SK-N-SH (cell line): ENCODE measurements at regions not wholly inside any gene's neighbourhood (a gene's known extent, or its start where the extent isn't known, plus 50 kb on each side); places are given as distances from the start of the nearest gene placed in this dataset.

Source experiments
- CTCF ChIA-PET: fragments of 300-600, 350-600 bp; formaldehyde crosslinking; extraction: SDS; loops from one replicate; lab custom pipeline; 2021; lab: Yijun Ruan, JAX
- POLR2A ChIA-PET: fragments of 350-600 bp; sonication (Branson Sonifier 250); formaldehyde crosslinking; extraction: SDS; loops from one replicate; lab custom pipeline; 2020; ENCODE audit warnings: antibody characterized with exemption, inconsistent platforms; lab: Yijun Ruan, JAX
- DNase-seq: peaks from one replicate; pipeline ENCODE4 v3.0.0; 2012
- H2AFZ ChIP-seq: fragments of 200-600 bp; sonication (generic); 2 replicates; pipeline ENCODE4 v1.8.1; 2016; ENCODE audit warnings: antibody characterized with exemption, mild to moderate bottlenecking, low read depth
- H3F3A ChIP-seq: fragments of 200-600 bp; sonication (generic); replicated peaks from 2 replicates; pipeline ENCODE3; 2016; ENCODE audit warnings: antibody characterized with exemption, mild to moderate bottlenecking; ENCODE audit not compliant: insufficient read depth
- H3K27ac ChIP-seq, 2 experiments: fragments of 200-500 bp in 1 of 2; fragments of 200-600 bp in 1 of 2; sonication (Bioruptor generic) in 1 of 2; sonication (generic), shearing (Covaris generic) in 1 of 2; 2 replicates each; pipeline versions ENCODE4 v1.5.1 to v1.6.1; 2014 to 2016; ENCODE audit warnings: low read depth in 2 of 2, inconsistent platforms in 1 of 2, low read length in 1 of 2, mild to moderate bottlenecking in 1 of 2, mixed read lengths in 1 of 2
- H3K27me3 ChIP-seq: fragments of 200-600 bp; sonication (generic), shearing (Covaris generic); 2 replicates; pipeline ENCODE4 v1.6.1; 2016; ENCODE audit warnings: mixed run types; ENCODE audit not compliant: insufficient read depth
- H3K36me3 ChIP-seq, 2 experiments: fragments of 200-500 bp in 1 of 2; fragments of 200-600 bp in 1 of 2; sonication (Bioruptor generic) in 1 of 2; sonication (generic) in 1 of 2; replicated peaks in 1 of 2; 2 replicates each; pipeline versions ENCODE3 to v1.5.1; 2014 to 2016; ENCODE audit warnings: low read length in 1 of 2, mild to moderate bottlenecking in 1 of 2; ENCODE audit not compliant: insufficient read depth in 2 of 2, control insufficient read depth in 1 of 2
- H3K4me1 ChIP-seq, 2 experiments: fragments of 200-500 bp in 1 of 2; fragments of 200-600 bp in 1 of 2; sonication (Bioruptor generic) in 1 of 2; sonication (generic), shearing (Covaris generic) in 1 of 2; 2 replicates each; pipeline versions ENCODE4 v1.5.1 to v1.6.1; 2014 to 2016; ENCODE audit warnings: low read depth in 1 of 2, low read length in 1 of 2, mixed run types in 1 of 2; ENCODE audit not compliant: insufficient read depth in 2 of 2, control insufficient read depth in 1 of 2
- H3K4me2 ChIP-seq: fragments of 200-600 bp; sonication (generic), shearing (Covaris generic); 2 replicates; pipeline ENCODE4 v1.6.1; 2017; ENCODE audit warnings: mixed run types
- H3K4me3 ChIP-seq, 2 experiments: fragments of 200-500 bp in 1 of 2; fragments of 200-600 bp in 1 of 2; sonication (Bioruptor generic) in 1 of 2; sonication (generic), shearing (Covaris generic) in 1 of 2; 2 replicates each; pipeline versions ENCODE4 v1.5.1 to v1.8.1; 2014 to 2016; ENCODE audit warnings: low read depth in 2 of 2, inconsistent platforms in 1 of 2, low read length in 1 of 2, mild to moderate bottlenecking in 1 of 2, mixed read lengths in 1 of 2, moderate library complexity in 1 of 2
- H3K79me2 ChIP-seq: fragments of 200-600 bp; sonication (generic); 2 replicates; pipeline ENCODE4 v1.8.1; 2017; ENCODE audit warnings: mild to moderate bottlenecking; ENCODE audit not compliant: insufficient read depth
- H3K9ac ChIP-seq: fragments of 200-600 bp; sonication (generic); 2 replicates; pipeline ENCODE4 v1.6.1; 2017; ENCODE audit warnings: mixed run types
- H3K9me2 ChIP-seq: fragments of 200-600 bp; sonication (generic); 2 replicates; pipeline ENCODE4 v1.6.1; 2017; ENCODE audit warnings: mixed run types
- H3K9me3 ChIP-seq: fragments of 200-600 bp; sonication (generic); 2 replicates; pipeline ENCODE4 v1.6.1; 2017; ENCODE audit warnings: mixed run types, mild to moderate bottlenecking, moderate library complexity
- H4K20me1 ChIP-seq: fragments of 200-600 bp; sonication (generic); 2 replicates; pipeline ENCODE4 v1.6.1; 2017; ENCODE audit warnings: mild to moderate bottlenecking, mixed run types; ENCODE audit not compliant: insufficient read depth
- CHD2 ChIP-seq: fragments of 150-350 bp; IDR thresholded peaks from 2 replicates; pipeline ENCODE4 v1.6.1; 2018; ENCODE audit warnings: low read length; ENCODE audit not compliant: partially characterized antibody
- EZH2phosphoT487 ChIP-seq: fragments of 200-600 bp; sonication (generic); IDR thresholded peaks from 2 replicates; pipeline ENCODE4 v1.6.1; 2017; ENCODE audit warnings: low read depth, mixed run types, mild to moderate bottlenecking, antibody characterized with exemption, moderate library complexity, borderline replicate concordance
- FOSL2 ChIP-seq: IDR thresholded peaks from 2 replicates; pipeline ENCODE4 v1.4.0; 2012; ENCODE audit warnings: low read depth, mild to moderate bottlenecking, moderate library complexity, borderline replicate concordance
- FOXJ3 ChIP-seq: sonication (generic); formaldehyde crosslinking; IDR thresholded peaks from 2 replicates; pipeline ENCODE4 v1.5.1; 2020; ENCODE audit warnings: mild to moderate bottlenecking, missing genetic modification reagents
- FOXM1 ChIP-seq: IDR thresholded peaks from 2 replicates; pipeline ENCODE4 v1.4.0; 2012; ENCODE audit warnings: low read depth, mild to moderate bottlenecking
- GABPA ChIP-seq: IDR thresholded peaks from 2 replicates; pipeline ENCODE4 v1.4.0; 2012; ENCODE audit warnings: low read depth, mild to moderate bottlenecking
- GATA2 ChIP-seq: sonication (generic); formaldehyde crosslinking; IDR thresholded peaks from 2 replicates; pipeline ENCODE4 v1.5.0; 2020; ENCODE audit warnings: mild to moderate bottlenecking, missing genetic modification reagents
- IRF3 ChIP-seq: fragments of 150-350 bp; IDR thresholded peaks from 2 replicates; pipeline ENCODE4 v1.6.1; 2016; ENCODE audit warnings: mild to moderate bottlenecking, low read depth, low read length
- JUND ChIP-seq: IDR thresholded peaks from 2 replicates; pipeline ENCODE4 v1.4.0; 2012
- MEF2A ChIP-seq: IDR thresholded peaks from 2 replicates; pipeline ENCODE4 v1.4.0; 2012; ENCODE audit warnings: low read depth, borderline replicate concordance
- PBX3 ChIP-seq: IDR thresholded peaks from 2 replicates; pipeline ENCODE4; 2012
- RCOR1 ChIP-seq: fragments of 150-350 bp; IDR thresholded peaks from 2 replicates; pipeline ENCODE4 v1.6.1; 2017; ENCODE audit warnings: antibody characterized with exemption, low read length
- REST ChIP-seq: IDR thresholded peaks from 2 replicates; pipeline ENCODE4 v1.6.1; 2012; ENCODE audit warnings: mild to moderate bottlenecking, low read depth, low read length, moderate library complexity
- TEAD4 ChIP-seq: IDR thresholded peaks from 2 replicates; pipeline ENCODE4 v1.4.0; 2012; ENCODE audit warnings: mild to moderate bottlenecking, borderline replicate concordance; ENCODE audit not compliant: insufficient read depth
- YY1 ChIP-seq: IDR thresholded peaks from 2 replicates; pipeline ENCODE4 v1.4.0; 2012; ENCODE audit warnings: low read depth, mild to moderate bottlenecking
- WGBS: methylation state at CpG from one replicate; pipeline ENCODE4 v1.1.6; 2017; ENCODE audit warnings: low lambda C conversion rate; 5-methylcytosine and 5-hydroxymethylcytosine counted together

GRCh38 chr16:17847234-17847795 lies 376.6 kb upstream of the XYLT1 start:
- no peak overlapping the region for H2AFZ ChIP-seq
- H3K27me3 ChIP-seq, result no peaks in the 10 kb centered on the region
- ChIA-PET CTCF (interaction anchor here (1.1 to 1.4 kb wide), 2 partner anchors 14 to 16 kb away, joined by 3 read pairs; no protein-coding TSS in a partner anchor), POLR2A (no interaction called here)
- H4K20me1 ChIP-seq, result no peaks in the 10 kb centered on the region
- H3K4me1 ChIP-seq, result peaks cover 0 to 11% of the 10 kb centered on the region in 2 experiments; a peak in 1 of 4 replicates
- H3K4me2 ChIP-seq, result no peak overlapping the region
- H3K9ac ChIP-seq, result no peak overlapping the region
- H3K27ac ChIP-seq, result no peak overlapping the region
- no peaks in the 10 kb centered on the region for H3K79me2 ChIP-seq
- 78% methylated on average over 6 of the region's 6 CpGs for WGBS
- no peak overlapping the region for H3K4me3 ChIP-seq
- H3K9me3 ChIP-seq, result no peaks in the 10 kb centered on the region
- DNase-seq, result no peak
- H3K36me3 ChIP-seq, result no peaks in the 10 kb centered on the region
- H3K9me2 ChIP-seq, result no peaks in the 10 kb centered on the region
- no peak for TF ChIP-seq EZH2phosphoT487
- no peak for TF ChIP-seq FOXJ3 (CRISPR knock-in tag)
- no peak for TF ChIP-seq FOSL2
- TF ChIP-seq JUND, result no peak
- TF ChIP-seq REST, result no peak
- no peak for TF ChIP-seq CHD2
- no peak for TF ChIP-seq TEAD4
- no peak for TF ChIP-seq GABPA
- no peak for TF ChIP-seq MEF2A
- no peak for TF ChIP-seq RCOR1
- TF ChIP-seq IRF3, result no peak
- TF ChIP-seq FOXM1, result no peak
- no peaks in the 10 kb centered on the region for H3F3A ChIP-seq

- POLR2A ChIA-PET, result no interaction called here
- Histone ChIP-seq H3K79me2 (no peaks in the 10 kb centered on the region), H3K4me2 (no peak overlapping the region), H3K9ac (no peak overlapping the region), H4K20me1 (no peaks in the 10 kb centered on the region), H3K27me3 (no peaks in the 10 kb centered on the region), H3F3A (no peaks in the 10 kb centered on the region), H3K4me3 (no peak overlapping the region), H3K9me2 (no peaks in the 10 kb centered on the region), H2AFZ (no peak overlapping the region), H3K4me1 (peaks cover 0 to 8% of the 10 kb centered on the region in 2 experiments; a peak in 1 of 4 replicates), H3K27ac (no peak overlapping the region), H3K36me3 (no peaks in the 10 kb centered on the region), H3K9me3 (no peaks in the 10 kb centered on the region)
- no peak for DNase-seq
- TF ChIP-seq GATA2 (CRISPR knock-in tag) (no peak), CHD2 (no peak), YY1 (no peak), PBX3 (no peak)
- WGBS, result 83% methylated on average over 6 of the region's 6 CpGs
- CTCF ChIA-PET, result interaction anchor here (1.2 to 1.5 kb wide), 3 partner anchors 10 to 267 kb away, joined by 3 to 4 read pairs (median 3); no protein-coding TSS in a partner anchor
Observed at GRCh38 chr16:17846030-17846429, 375.3 kb upstream of the XYLT1 start.
